ENCODE measurements at regions not wholly inside any gene's neighbourhood (a gene's known extent, or its start where the extent isn't known, plus 50 kb on each side); places are given as distances from the start of the nearest gene placed in this dataset.

DNA sequence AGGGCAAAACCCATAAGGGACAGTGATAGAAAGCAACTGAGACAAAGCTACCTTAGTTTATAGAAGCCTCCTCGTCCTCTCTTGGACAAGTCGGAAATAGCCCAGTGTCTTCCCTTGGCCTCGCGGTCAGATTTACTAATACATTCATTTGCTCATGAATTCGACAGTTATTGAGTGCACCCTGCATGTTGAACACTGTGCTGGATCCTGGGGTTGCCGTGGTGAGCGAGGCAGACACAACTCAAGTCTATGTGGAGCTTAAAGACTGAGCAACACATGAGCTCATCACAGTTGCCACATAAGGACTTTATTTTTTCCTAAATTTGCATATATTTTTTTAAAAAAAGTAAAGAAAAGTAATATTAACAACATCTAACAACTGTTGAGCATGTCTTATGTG lies 411.1 kb upstream of the ITGA1 start:
- ChIA-PET POLR2A (no interaction called here), CTCF (interaction anchor here (1.4 to 1.7 kb wide), 2 partner anchors 15 to 18 kb away, joined by 3 to 8 read pairs; no protein-coding TSS in a partner anchor)
- TF ChIP-seq, protein P1, sequence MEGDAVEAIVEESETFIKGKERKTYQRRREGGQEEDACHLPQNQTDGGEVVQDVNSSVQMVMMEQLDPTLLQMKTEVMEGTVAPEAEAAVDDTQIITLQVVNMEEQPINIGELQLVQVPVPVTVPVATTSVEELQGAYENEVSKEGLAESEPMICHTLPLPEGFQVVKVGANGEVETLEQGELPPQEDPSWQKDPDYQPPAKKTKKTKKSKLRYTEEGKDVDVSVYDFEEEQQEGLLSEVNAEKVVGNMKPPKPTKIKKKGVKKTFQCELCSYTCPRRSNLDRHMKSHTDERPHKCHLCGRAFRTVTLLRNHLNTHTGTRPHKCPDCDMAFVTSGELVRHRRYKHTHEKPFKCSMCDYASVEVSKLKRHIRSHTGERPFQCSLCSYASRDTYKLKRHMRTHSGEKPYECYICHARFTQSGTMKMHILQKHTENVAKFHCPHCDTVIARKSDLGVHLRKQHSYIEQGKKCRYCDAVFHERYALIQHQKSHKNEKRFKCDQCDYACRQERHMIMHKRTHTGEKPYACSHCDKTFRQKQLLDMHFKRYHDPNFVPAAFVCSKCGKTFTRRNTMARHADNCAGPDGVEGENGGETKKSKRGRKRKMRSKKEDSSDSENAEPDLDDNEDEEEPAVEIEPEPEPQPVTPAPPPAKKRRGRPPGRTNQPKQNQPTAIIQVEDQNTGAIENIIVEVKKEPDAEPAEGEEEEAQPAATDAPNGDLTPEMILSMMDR (IDR thresholded peaks at IDR 0.05; ENCODE audit: control extremely low read depth, extremely low read depth, low read depth, missing control alignments): no peak
- no peak for DNase-seq (ENCODE audit: extremely low spot score)

DNA sequence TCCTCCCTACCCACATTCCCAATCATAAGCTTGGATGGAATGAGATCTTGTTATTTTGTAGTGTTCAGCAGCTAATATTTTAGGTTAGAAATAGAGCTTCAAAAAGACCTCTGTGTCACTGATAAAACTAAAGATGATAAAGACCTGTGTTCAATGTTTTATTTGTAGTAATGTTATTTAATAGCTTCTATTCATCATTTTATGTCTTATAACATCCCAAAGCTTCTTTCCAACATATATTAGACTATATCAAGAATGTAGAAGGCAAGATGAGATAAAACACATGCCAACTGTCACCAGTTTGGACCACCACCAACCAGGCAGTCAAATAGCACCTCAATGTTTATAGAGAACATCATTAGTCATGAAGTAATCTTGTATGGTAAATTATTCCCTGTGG lies 409.5 kb upstream of the ITGA1 start:
- TF ChIP-seq, protein P1 (IDR thresholded peaks at IDR 0.05; ENCODE audit: control extremely low read depth, extremely low read depth, low read depth, missing control alignments): no peak
- ChIA-PET POLR2A (no interaction called here), CTCF (interaction anchor here (1.1 to 1.2 kb wide), 2 partner anchors 12 to 25 kb away, joined by 3 read pairs; no protein-coding TSS in a partner anchor)
- DNase-seq (ENCODE audit: extremely low spot score): no peak

DNA sequence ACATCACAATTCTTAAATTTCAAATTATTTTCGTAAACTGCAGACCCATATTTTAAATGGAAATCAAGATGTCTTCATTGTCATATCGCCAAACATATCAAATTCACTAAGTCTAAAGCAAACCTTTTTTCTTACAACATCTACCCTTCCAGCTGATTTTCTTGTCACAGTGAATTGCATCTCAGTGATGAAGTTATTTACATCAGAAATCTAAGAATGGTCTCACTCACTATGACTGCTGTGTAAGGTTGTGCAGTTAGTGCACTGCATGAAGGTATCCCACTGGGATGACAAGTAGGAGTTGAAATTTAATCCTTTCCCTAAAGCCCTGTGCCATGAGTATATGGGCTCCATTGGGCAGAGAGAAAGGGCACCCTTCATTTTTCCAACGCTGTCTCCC lies 399.4 kb upstream of the ITGA1 start:
- no peak for DNase-seq (ENCODE audit: extremely low spot score)
- CTCF ChIA-PET: no interaction called here
- TF ChIP-seq, protein P1 (IDR thresholded peaks at IDR 0.05; ENCODE audit: control extremely low read depth, extremely low read depth, low read depth, missing control alignments): no peak
- POLR2A ChIA-PET: no interaction called here

DNA sequence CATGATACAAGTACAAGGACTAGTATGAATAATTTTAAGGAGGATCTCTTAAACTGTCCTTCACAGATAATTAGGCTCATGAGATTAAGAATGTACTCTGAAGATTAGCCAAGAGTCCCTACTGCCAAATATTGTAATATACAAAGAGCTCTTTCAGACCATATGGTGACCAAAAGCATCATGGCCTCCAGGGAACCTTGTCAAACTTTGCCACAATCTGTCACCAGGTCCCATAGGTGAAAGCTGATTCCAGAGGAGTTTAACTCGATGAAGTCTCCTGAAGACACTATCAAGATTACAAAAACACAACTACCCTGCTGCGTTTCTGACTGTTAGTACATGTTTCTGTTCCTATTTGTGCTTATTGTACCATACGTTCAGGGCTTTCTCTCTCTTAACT lies 395.4 kb upstream of the ITGA1 start:
- POLR2A ChIA-PET: no interaction called here
- DNase-seq (ENCODE audit: extremely low spot score): no peak
- CTCF ChIA-PET: no interaction called here
- TF ChIP-seq, protein P1 (IDR thresholded peaks at IDR 0.05; ENCODE audit: control extremely low read depth, extremely low read depth, low read depth, missing control alignments): no peak

DNA sequence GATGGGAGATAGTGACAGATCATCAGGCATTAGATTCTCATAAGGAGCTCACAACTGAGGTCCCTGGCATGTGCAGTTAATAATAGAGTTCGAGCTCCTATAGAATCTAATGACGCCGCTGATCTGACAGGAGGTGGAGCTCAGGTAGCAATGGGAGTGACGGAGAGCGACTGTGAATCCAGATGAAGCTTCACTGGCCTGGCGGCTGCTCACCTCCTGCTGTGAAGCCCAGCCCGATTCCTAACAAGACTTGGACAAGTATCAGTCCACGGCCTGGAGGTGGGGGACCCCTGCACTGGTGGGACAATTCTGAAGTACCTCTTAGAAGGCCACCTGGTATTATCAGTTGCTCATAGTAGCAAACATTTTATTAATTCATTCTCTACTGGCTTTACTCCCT lies 377.9 kb upstream of the ITGA1 start:
- POLR2A ChIA-PET: no interaction called here
- CTCF ChIA-PET: interaction anchor here (0.6 to 1.9 kb wide), 5 partner anchors 10 to 1582 kb away, joined by 3 to 6 read pairs (median 3); no protein-coding TSS in a partner anchor
- TF ChIP-seq, protein P1 (IDR thresholded peaks at IDR 0.05; ENCODE audit: control extremely low read depth, extremely low read depth, low read depth, missing control alignments): no peak
- no peak for DNase-seq (ENCODE audit: extremely low spot score)

DNA sequence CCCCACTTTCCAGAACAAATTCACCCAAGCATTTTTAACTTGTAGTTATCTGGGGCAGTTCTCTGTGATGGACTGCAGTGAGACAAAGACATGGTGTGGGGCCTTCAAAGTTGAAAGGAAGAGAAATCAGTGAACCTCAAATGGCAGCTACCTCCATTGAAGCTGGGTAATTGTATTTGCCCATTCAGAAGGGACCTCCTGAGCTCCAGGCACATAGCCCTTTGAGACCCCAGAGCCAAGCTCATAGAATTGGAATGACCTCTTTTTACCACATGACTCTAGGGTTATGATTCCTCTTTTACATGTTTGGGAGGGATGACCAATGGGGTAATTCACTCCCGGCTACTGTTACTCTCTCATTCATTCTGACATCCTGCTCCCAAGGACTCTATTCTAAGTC lies 368.4 kb upstream of the ITGA1 start:
- ChIA-PET CTCF (interaction anchor here (0.8 to 1.4 kb wide), 2 partner anchors 9 to 22 kb away, joined by 3 read pairs; no protein-coding TSS in a partner anchor), POLR2A (no interaction called here)
- no peak for DNase-seq (ENCODE audit: extremely low spot score)
- TF ChIP-seq, protein P1 (IDR thresholded peaks at IDR 0.05; ENCODE audit: control extremely low read depth, extremely low read depth, low read depth, missing control alignments): no peak

DNA sequence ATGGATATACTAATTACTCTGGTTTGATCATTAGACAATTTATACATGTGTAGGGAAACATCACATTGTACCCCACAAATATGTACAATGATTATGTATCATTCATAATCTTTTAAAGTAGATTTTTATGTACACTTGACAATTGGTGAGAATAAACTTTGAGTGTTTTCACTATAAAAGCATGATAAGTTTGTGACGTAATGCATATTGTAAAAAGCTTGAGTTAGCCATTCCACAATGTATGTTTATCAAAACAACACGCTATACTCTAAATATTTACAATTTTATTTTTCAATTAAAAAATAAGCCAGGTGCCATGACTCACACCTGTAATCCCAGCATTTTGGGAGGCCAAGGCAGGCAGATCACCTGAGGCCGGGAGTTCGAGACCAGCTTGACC lies 360.1 kb upstream of the ITGA1 start:
- ChIA-PET CTCF (interaction anchor here (1.7 kb wide), 1 partner anchor 17 kb away, joined by 4 read pairs; no protein-coding TSS in a partner anchor), POLR2A (no interaction called here)
- TF ChIP-seq, protein P1 (IDR thresholded peaks at IDR 0.05; ENCODE audit: control extremely low read depth, extremely low read depth, low read depth, missing control alignments): no peak
- DNase-seq (ENCODE audit: extremely low spot score): no peak

Measured in GM10248 (cell line).